ENCODE measurements at regions not wholly inside any gene's neighbourhood (a gene's known extent, or its start where the extent isn't known, plus 50 kb on each side); places are given as distances from the start of the nearest gene placed in this dataset.
"Not testable (repeated sequence)": the region's sequence is repeated elsewhere in the genome, so short reads cannot be mapped to it uniquely, and the experiment has no call there.

DNA sequence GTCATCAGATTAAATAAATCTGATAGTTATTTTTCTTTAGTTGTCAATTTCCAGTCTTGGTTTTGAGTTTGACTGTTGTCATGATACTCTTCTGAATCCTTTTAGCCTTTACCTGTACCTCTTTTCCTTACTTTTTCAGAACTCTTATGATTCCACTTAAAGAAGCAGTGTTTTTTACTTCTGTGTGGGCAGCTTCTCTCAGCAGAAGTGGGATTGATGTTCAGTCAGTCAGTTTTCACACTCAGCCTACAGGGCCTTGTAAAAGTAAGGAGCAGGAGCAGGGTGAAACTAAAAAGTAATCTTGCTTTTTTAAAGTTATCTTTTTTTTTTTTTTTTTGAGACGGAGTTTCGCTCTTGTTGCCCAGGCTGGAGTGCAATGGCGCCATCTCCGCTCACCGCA, 75.1 kb downstream of the HAUS1 start:
- no peaks in the 10 kb centered on the region for H3K9me3 ChIP-seq (ENCODE audit: insufficient read depth, low read depth, low read length)
- no peaks in the 10 kb centered on the region for H3K27me3 ChIP-seq (ENCODE audit: insufficient read depth, low read length)
- no peak overlapping the region for H3K4me3 Mint-ChIP-seq (ENCODE audit: unreplicated experiment)
- no peak overlapping the region for H2AFZ ChIP-seq (ENCODE audit: low read depth, low read length)
- peaks cover 3% of the 10 kb centered on the region for H3K36me3 Mint-ChIP-seq (ENCODE audit: low read depth, unreplicated experiment)
- H3K36me3 ChIP-seq (ENCODE audit: insufficient read depth, low read length), result no peaks in the 10 kb centered on the region
- H3K4me2 ChIP-seq (ENCODE audit: low read length), result no peak overlapping the region
- H3K4me1 ChIP-seq (ENCODE audit: insufficient read depth, low read length), result peaks cover 15% of the 10 kb centered on the region
- FAIRE-seq (no peak), DNase-seq (ENCODE audit: low read depth) (no peak)
- H4K20me1 ChIP-seq (ENCODE audit: insufficient read depth, low read length), result peaks cover 88% of the 10 kb centered on the region
- H3K4me3 ChIP-seq (ENCODE audit: insufficient read depth, low read depth, low read length), result no peak overlapping the region
- H3K9me3 Mint-ChIP-seq (ENCODE audit: unreplicated experiment), result no peaks in the 10 kb centered on the region
- TF ChIP-seq, protein P1, sequence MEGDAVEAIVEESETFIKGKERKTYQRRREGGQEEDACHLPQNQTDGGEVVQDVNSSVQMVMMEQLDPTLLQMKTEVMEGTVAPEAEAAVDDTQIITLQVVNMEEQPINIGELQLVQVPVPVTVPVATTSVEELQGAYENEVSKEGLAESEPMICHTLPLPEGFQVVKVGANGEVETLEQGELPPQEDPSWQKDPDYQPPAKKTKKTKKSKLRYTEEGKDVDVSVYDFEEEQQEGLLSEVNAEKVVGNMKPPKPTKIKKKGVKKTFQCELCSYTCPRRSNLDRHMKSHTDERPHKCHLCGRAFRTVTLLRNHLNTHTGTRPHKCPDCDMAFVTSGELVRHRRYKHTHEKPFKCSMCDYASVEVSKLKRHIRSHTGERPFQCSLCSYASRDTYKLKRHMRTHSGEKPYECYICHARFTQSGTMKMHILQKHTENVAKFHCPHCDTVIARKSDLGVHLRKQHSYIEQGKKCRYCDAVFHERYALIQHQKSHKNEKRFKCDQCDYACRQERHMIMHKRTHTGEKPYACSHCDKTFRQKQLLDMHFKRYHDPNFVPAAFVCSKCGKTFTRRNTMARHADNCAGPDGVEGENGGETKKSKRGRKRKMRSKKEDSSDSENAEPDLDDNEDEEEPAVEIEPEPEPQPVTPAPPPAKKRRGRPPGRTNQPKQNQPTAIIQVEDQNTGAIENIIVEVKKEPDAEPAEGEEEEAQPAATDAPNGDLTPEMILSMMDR (IDR thresholded peaks at IDR 0.05; ENCODE audit: insufficient read depth, low read depth, low read length), result no peak
- no peak for TF ChIP-seq EZH2 (IDR thresholded peaks at IDR 0.05; ENCODE audit: insufficient read depth, low read length)
- H3K4me1 Mint-ChIP-seq (ENCODE audit: low read depth, unreplicated experiment), result peaks cover 14% of the 10 kb centered on the region
- no peaks in the 10 kb centered on the region for H3K27me3 Mint-ChIP-seq (ENCODE audit: low read depth, unreplicated experiment)
- no peak overlapping the region for H3K27ac Mint-ChIP-seq (ENCODE audit: unreplicated experiment)
- no peak overlapping the region for H3K27ac ChIP-seq (ENCODE audit: low read depth, low read length)
- H3K79me2 ChIP-seq (ENCODE audit: insufficient read depth, low read length), result peaks cover 98% of the 10 kb centered on the region
- H3K9ac ChIP-seq (ENCODE audit: low read length), result no peak overlapping the region

- no peak for FAIRE-seq
- H3K9me3 Mint-ChIP-seq (ENCODE audit: unreplicated experiment), result no peaks in the 10 kb centered on the region
- peaks cover 16% of the 10 kb centered on the region for H3K4me1 Mint-ChIP-seq (ENCODE audit: low read depth, unreplicated experiment)
- no peak overlapping the region for H3K27ac ChIP-seq (ENCODE audit: low read depth, low read length)
- H3K4me3 Mint-ChIP-seq (ENCODE audit: unreplicated experiment), result no peak overlapping the region
- H3K4me3 ChIP-seq (ENCODE audit: insufficient read depth, low read depth, low read length), result no peak overlapping the region
- H3K27me3 ChIP-seq (ENCODE audit: insufficient read depth, low read length), result no peaks in the 10 kb centered on the region
- no peak overlapping the region for H3K27ac Mint-ChIP-seq (ENCODE audit: unreplicated experiment)
- TF ChIP-seq, protein P1 (IDR thresholded peaks at IDR 0.05; ENCODE audit: insufficient read depth, low read depth, low read length), result no peak
- TF ChIP-seq EZH2 (IDR thresholded peaks at IDR 0.05; ENCODE audit: insufficient read depth, low read length), result no peak
- H3K9me3 ChIP-seq (ENCODE audit: insufficient read depth, low read depth, low read length), result no peaks in the 10 kb centered on the region
- no peak overlapping the region for H3K4me2 ChIP-seq (ENCODE audit: low read length)
- DNase-seq (ENCODE audit: low read depth), result peak; percentile 50
- no peaks in the 10 kb centered on the region for H3K27me3 Mint-ChIP-seq (ENCODE audit: low read depth, unreplicated experiment)
- H3K4me1 ChIP-seq (ENCODE audit: insufficient read depth, low read length), result peaks cover 6% of the 10 kb centered on the region
- peaks cover 98% of the 10 kb centered on the region for H3K79me2 ChIP-seq (ENCODE audit: insufficient read depth, low read length)
- H3K36me3 ChIP-seq (ENCODE audit: insufficient read depth, low read length), result no peaks in the 10 kb centered on the region
- no peak overlapping the region for H2AFZ ChIP-seq (ENCODE audit: low read depth, low read length)
- H4K20me1 ChIP-seq (ENCODE audit: insufficient read depth, low read length), result peaks cover 82% of the 10 kb centered on the region
- peaks cover 4% of the 10 kb centered on the region for H3K36me3 Mint-ChIP-seq (ENCODE audit: low read depth, unreplicated experiment)
- no peak overlapping the region for H3K9ac ChIP-seq (ENCODE audit: low read length)
These were observed 78.6 kb downstream of the HAUS1 start for GRCh38 chr18:46182633-46183358.

DNA sequence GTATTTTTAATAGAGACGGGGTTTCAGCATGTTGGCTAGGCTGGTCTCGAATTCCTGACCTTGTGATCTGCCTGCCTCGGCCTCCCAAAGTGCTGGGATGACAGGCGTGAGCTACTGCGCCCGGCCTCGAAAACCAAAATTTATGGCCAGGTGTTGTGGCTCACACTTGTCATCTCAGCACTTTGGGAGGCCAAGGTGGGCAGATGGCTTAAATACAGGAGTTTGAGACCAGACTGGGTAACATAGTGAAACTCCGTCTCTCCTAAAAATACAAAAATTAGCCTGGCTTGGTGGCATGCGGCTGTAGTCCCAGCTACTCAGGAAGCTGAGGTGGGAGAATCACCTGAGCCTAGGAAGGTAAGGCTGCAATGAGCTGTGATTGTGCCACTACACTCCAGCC, 80.1 kb downstream of the HAUS1 start:
- not testable (repeated sequence) for H3K27me3 Mint-ChIP-seq (ENCODE audit: low read depth, unreplicated experiment); FAIRE-seq

More for the DNA sequence above, 80.1 kb downstream of the HAUS1 start:
- H3K4me1 ChIP-seq (ENCODE audit: insufficient read depth, low read length); H3K9ac ChIP-seq (ENCODE audit: low read length); H3K36me3 ChIP-seq (ENCODE audit: insufficient read depth, low read length); H3K4me2 ChIP-seq (ENCODE audit: low read length); H3K9me3 Mint-ChIP-seq (ENCODE audit: unreplicated experiment); H3K4me3 ChIP-seq (ENCODE audit: insufficient read depth, low read depth, low read length); H3K9me3 ChIP-seq (ENCODE audit: insufficient read depth, low read depth, low read length); H3K27me3 ChIP-seq (ENCODE audit: insufficient read depth, low read length); H3K27ac ChIP-seq (ENCODE audit: low read depth, low read length); H2AFZ ChIP-seq (ENCODE audit: low read depth, low read length); H3K27ac Mint-ChIP-seq (ENCODE audit: unreplicated experiment); H3K4me3 Mint-ChIP-seq (ENCODE audit: unreplicated experiment); DNase-seq (ENCODE audit: low read depth); H3K36me3 Mint-ChIP-seq (ENCODE audit: low read depth, unreplicated experiment): not testable (repeated sequence)
- H3K79me2 ChIP-seq (ENCODE audit: insufficient read depth, low read length), result peaks cover 98% of the 10 kb centered on the region
- H4K20me1 ChIP-seq (ENCODE audit: insufficient read depth, low read length), result peaks cover 80% of the 10 kb centered on the region
- peaks cover 16% of the 10 kb centered on the region for H3K4me1 Mint-ChIP-seq (ENCODE audit: low read depth, unreplicated experiment)

Measured in astrocyte (in vitro differentiated cells and primary cell).